AG09309 (cell line): ENCODE measurements at regions not wholly inside any gene's neighbourhood (a gene's known extent, or its start where the extent isn't known, plus 50 kb on each side); places are given as distances from the start of the nearest gene placed in this dataset.

Experiments used
- DNase-seq: peaks from one replicate; pipeline ENCODE4 v3.0.0-alpha.2; 2010; ENCODE audit warnings: low read depth
- H3K4me3 ChIP-seq: 2 replicates; pipeline ENCODE4 v1.5.1; 2011; ENCODE audit warnings: mild to moderate bottlenecking, low read depth, low read length, moderate library complexity; ENCODE audit not compliant: control insufficient read depth
- CTCF ChIP-seq: IDR thresholded peaks from 2 replicates; pipeline ENCODE4 v1.5.1; 2011; ENCODE audit warnings: mild to moderate bottlenecking, low read depth, low read length, inconsistent platforms; ENCODE audit not compliant: insufficient read depth, control insufficient read depth; ENCODE audit errors: missing control alignments

- no peak for DNase-seq
- H3K4me3 ChIP-seq: no peak overlapping the region
- no peak for TF ChIP-seq CTCF
These were observed 76.3 kb upstream of the ZC3H12A start for GRCh38 chr1:37398096-37398495.

- TF ChIP-seq CTCF: no peak
- H3K4me3 ChIP-seq: no peak overlapping the region
- DNase-seq: no peak
These were observed 75.2 kb upstream of the ZC3H12A start for GRCh38 chr1:37399205-37399604.

GRCh38 chr1:37399830-37400464, 74.4 kb upstream of the ZC3H12A start:
- TF ChIP-seq CTCF: no peak
- no peak overlapping the region for H3K4me3 ChIP-seq
- no peak for DNase-seq

- TF ChIP-seq CTCF: no peak
- H3K4me3 ChIP-seq: no peak overlapping the region
- DNase-seq: no peak
These were observed 73.7 kb upstream of the ZC3H12A start for GRCh38 chr1:37400466-37401225.

- no peak for DNase-seq
- no peak for TF ChIP-seq CTCF
- H3K4me3 ChIP-seq: no peak overlapping the region
These were observed 71.2 kb upstream of the ZC3H12A start for GRCh38 chr1:37403166-37403565.

- H3K4me3 ChIP-seq: no peak overlapping the region
- TF ChIP-seq CTCF: no peak
- DNase-seq: no peak
These were observed 69.7 kb upstream of the ZC3H12A start for GRCh38 chr1:37404711-37405110.
